ENCODE measurements at regions not wholly inside any gene's neighbourhood (a gene's known extent, or its start where the extent isn't known, plus 50 kb on each side); places are given as distances from the start of the nearest gene placed in this dataset.
"Not testable (repeated sequence)": the region's sequence is repeated elsewhere in the genome, so short reads cannot be mapped to it uniquely, and the experiment has no call there.

- Mint-ChIP-seq H3K27me3 (peaks cover 22% of the 10 kb centered on the region), H3K27ac (no peak overlapping the region), H3K4me3 (no peak overlapping the region), H3K4me1 (peaks cover 0 to 4% (median 0%) of the 10 kb centered on the region in 3 donors), H3K36me3 (no peaks in the 10 kb centered on the region), H3K9me3 (peaks cover 0 to 2% (median 0%) of the 10 kb centered on the region in 3 donors)
Measured at GRCh38 chr12:125331342-125332052, 266.3 kb downstream of the AACS start.

GRCh38 chr12:125332900-125333299 lies 267.7 kb downstream of the AACS start:
- H3K36me3 Mint-ChIP-seq: no peaks in the 10 kb centered on the region
- H3K4me3 Mint-ChIP-seq: peak overlapping the region in 1 of 4 donors; percentile 18
- peaks cover 16% of the 10 kb centered on the region for H3K27me3 Mint-ChIP-seq
- H3K9me3 Mint-ChIP-seq: peaks cover 0 to 2% (median 0%) of the 10 kb centered on the region in 3 donors
- peaks cover 0 to 4% (median 0%) of the 10 kb centered on the region in 3 donors for H3K4me1 Mint-ChIP-seq
- H3K27ac Mint-ChIP-seq: no peak overlapping the region

GRCh38 chr12:125336246-125336645 lies 271.0 kb downstream of the AACS start:
- H3K9me3 Mint-ChIP-seq: no peaks in the 10 kb centered on the region
- H3K4me1 Mint-ChIP-seq: peaks cover 0 to 4% (median 0%) of the 10 kb centered on the region in 3 donors
- H3K27ac Mint-ChIP-seq: no peak overlapping the region
- peaks cover 12% of the 10 kb centered on the region for H3K27me3 Mint-ChIP-seq
- no peaks in the 10 kb centered on the region for H3K36me3 Mint-ChIP-seq
- no peak overlapping the region for H3K4me3 Mint-ChIP-seq

- H3K27ac Mint-ChIP-seq: no peak overlapping the region
- peaks cover 9% of the 10 kb centered on the region for H3K27me3 Mint-ChIP-seq
- H3K36me3 Mint-ChIP-seq: no peaks in the 10 kb centered on the region
- peak overlapping the region in 1 of 4 donors; percentile 23 for H3K4me3 Mint-ChIP-seq
- no peaks in the 10 kb centered on the region for H3K9me3 Mint-ChIP-seq
- H3K4me1 Mint-ChIP-seq: peaks cover 0 to 4% (median 1%) of the 10 kb centered on the region in 3 donors
Measured at GRCh38 chr12:125340791-125341190, 275.6 kb downstream of the AACS start.

GRCh38 chr12:125341422-125341821 lies 276.2 kb downstream of the AACS start:
- Mint-ChIP-seq H3K27me3 (peaks cover 6% of the 10 kb centered on the region), H3K4me3 (no peak overlapping the region), H3K4me1 (peaks cover 0 to 9% (median 3%) of the 10 kb centered on the region in 3 donors), H3K27ac (no peak overlapping the region), H3K36me3 (no peaks in the 10 kb centered on the region), H3K9me3 (no peaks in the 10 kb centered on the region)

- Mint-ChIP-seq H3K27ac (no peak overlapping the region), H3K4me1 (peaks cover 0 to 12% (median 6%) of the 10 kb centered on the region in 3 donors), H3K9me3 (no peaks in the 10 kb centered on the region), H3K27me3 (peaks cover 5% of the 10 kb centered on the region), H3K36me3 (no peaks in the 10 kb centered on the region), H3K4me3 (no peak overlapping the region)
Measured at GRCh38 chr12:125343649-125344048, 278.4 kb downstream of the AACS start.

GRCh38 chr12:125346362-125346761 lies 281.1 kb downstream of the AACS start:
- Mint-ChIP-seq H3K4me1 (peaks cover 0 to 12% (median 8%) of the 10 kb centered on the region in 3 donors), H3K9me3 (no peaks in the 10 kb centered on the region), H3K36me3 (peaks cover 2% of the 10 kb centered on the region), H3K4me3 (no peak overlapping the region), H3K27ac (no peak overlapping the region), H3K27me3 (peaks cover 14% of the 10 kb centered on the region)

GRCh38 chr12:125351788-125352187 lies 286.6 kb downstream of the AACS start:
- peaks cover 2% of the 10 kb centered on the region for H3K36me3 Mint-ChIP-seq
- peaks cover 11% of the 10 kb centered on the region for H3K27me3 Mint-ChIP-seq
- peaks cover 0 to 7% (median 5%) of the 10 kb centered on the region in 3 donors for H3K9me3 Mint-ChIP-seq
- no peak overlapping the region for H3K4me3 Mint-ChIP-seq
- peaks cover 0 to 3% (median 0%) of the 10 kb centered on the region in 3 donors for H3K4me1 Mint-ChIP-seq
- H3K27ac Mint-ChIP-seq: no peak overlapping the region

- H3K4me1 Mint-ChIP-seq: not testable (repeated sequence)
Measured at GRCh38 chr12:125353002-125353401, 287.8 kb downstream of the AACS start.

GRCh38 chr12:125353871-125354270 lies 288.6 kb downstream of the AACS start:
- H3K9me3 Mint-ChIP-seq: peaks cover 0 to 14% (median 9%) of the 10 kb centered on the region in 3 donors
- peaks cover 11% of the 10 kb centered on the region for H3K27me3 Mint-ChIP-seq
- peaks cover 2% of the 10 kb centered on the region for H3K36me3 Mint-ChIP-seq
- no peak overlapping the region for H3K27ac Mint-ChIP-seq
- no peak overlapping the region for H3K4me3 Mint-ChIP-seq
- peaks cover 0 to 1% (median 0%) of the 10 kb centered on the region in 3 donors for H3K4me1 Mint-ChIP-seq

More at GRCh38 chr12:125353002-125353401, 287.8 kb downstream of the AACS start:
- H3K27me3 Mint-ChIP-seq: peaks cover 11% of the 10 kb centered on the region
- not testable (repeated sequence) for H3K27ac Mint-ChIP-seq, H3K36me3 Mint-ChIP-seq, H3K4me3 Mint-ChIP-seq, H3K9me3 Mint-ChIP-seq

GRCh38 chr12:125355614-125356013 lies 290.4 kb downstream of the AACS start:
- Mint-ChIP-seq H3K9me3 (peaks cover 0 to 15% (median 9%) of the 10 kb centered on the region in 3 donors), H3K4me1 (no peaks in the 10 kb centered on the region), H3K27me3 (peaks cover 5% of the 10 kb centered on the region), H3K27ac (no peak overlapping the region), H3K36me3 (no peaks in the 10 kb centered on the region), H3K4me3 (no peak overlapping the region)

GRCh38 chr12:125356111-125356510 lies 290.9 kb downstream of the AACS start:
- H3K4me3 Mint-ChIP-seq: no peak overlapping the region
- peaks cover 3% of the 10 kb centered on the region for H3K27me3 Mint-ChIP-seq
- peaks cover 0 to 15% (median 9%) of the 10 kb centered on the region in 3 donors for H3K9me3 Mint-ChIP-seq
- no peaks in the 10 kb centered on the region for H3K36me3 Mint-ChIP-seq
- no peaks in the 10 kb centered on the region for H3K4me1 Mint-ChIP-seq
- H3K27ac Mint-ChIP-seq: no peak overlapping the region

- Mint-ChIP-seq H3K36me3 (no peaks in the 10 kb centered on the region), H3K4me1 (no peaks in the 10 kb centered on the region), H3K27ac (no peak overlapping the region), H3K27me3 (peaks cover 8% of the 10 kb centered on the region), H3K4me3 (no peak overlapping the region), H3K9me3 (peaks cover 0 to 14% (median 9%) of the 10 kb centered on the region in 3 donors)
Measured at GRCh38 chr12:125357561-125357960, 292.3 kb downstream of the AACS start.

- H3K9me3 Mint-ChIP-seq: peaks cover 0 to 14% (median 4%) of the 10 kb centered on the region in 3 donors
- H3K4me1 Mint-ChIP-seq: no peaks in the 10 kb centered on the region
- H3K36me3 Mint-ChIP-seq: no peaks in the 10 kb centered on the region
- peaks cover 8% of the 10 kb centered on the region for H3K27me3 Mint-ChIP-seq
- no peak overlapping the region for H3K27ac Mint-ChIP-seq
- no peak overlapping the region for H3K4me3 Mint-ChIP-seq
Measured at GRCh38 chr12:125360540-125360939, 295.3 kb downstream of the AACS start.

GRCh38 chr12:125371033-125371432 lies 305.8 kb downstream of the AACS start:
- Mint-ChIP-seq H3K36me3 (no peaks in the 10 kb centered on the region), H3K4me1 (no peaks in the 10 kb centered on the region), H3K9me3 (peaks cover 0 to 6% (median 0%) of the 10 kb centered on the region in 3 donors), H3K27ac (no peak overlapping the region), H3K4me3 (no peak overlapping the region), H3K27me3 (peaks cover 6% of the 10 kb centered on the region)

GRCh38 chr12:125372085-125372484 lies 306.9 kb downstream of the AACS start:
- Mint-ChIP-seq H3K27me3 (peaks cover 6% of the 10 kb centered on the region), H3K36me3 (no peaks in the 10 kb centered on the region), H3K9me3 (peaks cover 0 to 6% (median 0%) of the 10 kb centered on the region in 3 donors), H3K4me3 (no peak overlapping the region), H3K4me1 (no peaks in the 10 kb centered on the region), H3K27ac (no peak overlapping the region)

Measured in IgD-negative memory B cell (primary cell).